Kidney tubule cell (primary cell): ENCODE measurements at regions not wholly inside any gene's neighbourhood (a gene's known extent, or its start where the extent isn't known, plus 50 kb on each side); places are given as distances from the start of the nearest gene placed in this dataset.

Experiments
- DNase-seq: peaks from one replicate; pipeline ENCODE4 v3.0.0-alpha.2; 2018; ENCODE audit warnings: low spot score

DNA sequence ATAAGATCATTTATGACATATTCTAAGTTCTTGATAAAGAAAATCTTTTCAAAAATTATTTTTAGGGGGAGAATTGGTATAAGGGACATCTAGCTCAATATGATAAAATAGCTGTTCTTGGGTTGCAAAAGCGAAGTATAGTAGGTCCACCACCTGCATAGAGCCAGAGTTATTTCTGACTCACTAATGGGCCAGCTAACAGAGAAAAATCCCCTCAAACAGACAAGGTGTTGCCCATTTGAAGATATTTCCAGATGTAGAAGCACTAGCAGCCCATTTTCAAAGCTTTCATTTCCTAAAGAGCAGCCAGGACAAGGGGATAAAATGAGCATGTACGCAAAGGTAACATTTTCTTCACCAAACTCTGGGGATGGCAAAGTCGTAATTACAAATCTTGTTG lies 165.7 kb upstream of the FN1 start:
- DNase-seq = no peak

DNA sequence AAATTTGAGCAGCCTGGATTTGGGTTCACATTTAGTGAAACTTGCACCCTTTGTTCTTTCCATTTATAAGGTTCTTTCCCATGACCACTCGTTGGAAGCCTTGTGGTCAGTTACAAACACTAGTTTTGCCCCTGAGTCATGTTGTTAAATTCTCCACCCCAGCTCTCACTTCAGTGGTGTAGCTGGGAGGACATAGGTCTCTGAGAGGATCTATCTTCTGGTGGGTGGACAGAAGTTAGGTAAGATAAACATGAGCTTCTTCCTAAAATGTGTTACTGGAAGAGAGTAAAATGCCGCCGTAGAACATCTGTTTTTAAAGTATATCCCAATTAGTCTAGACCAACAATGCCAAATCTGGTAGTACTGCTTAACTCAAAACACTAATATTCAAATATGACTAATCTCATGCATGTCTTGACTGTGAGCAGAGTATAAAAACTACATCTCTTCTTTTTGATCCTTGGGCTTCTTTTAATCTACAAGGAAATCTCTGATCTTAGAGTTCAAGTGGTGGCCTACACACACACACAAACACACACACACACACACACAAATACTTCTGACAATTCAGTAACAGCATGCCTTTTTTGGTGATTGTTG lies 162.6 kb upstream of the FN1 start:
- peak; percentile 63 for DNase-seq

DNA sequence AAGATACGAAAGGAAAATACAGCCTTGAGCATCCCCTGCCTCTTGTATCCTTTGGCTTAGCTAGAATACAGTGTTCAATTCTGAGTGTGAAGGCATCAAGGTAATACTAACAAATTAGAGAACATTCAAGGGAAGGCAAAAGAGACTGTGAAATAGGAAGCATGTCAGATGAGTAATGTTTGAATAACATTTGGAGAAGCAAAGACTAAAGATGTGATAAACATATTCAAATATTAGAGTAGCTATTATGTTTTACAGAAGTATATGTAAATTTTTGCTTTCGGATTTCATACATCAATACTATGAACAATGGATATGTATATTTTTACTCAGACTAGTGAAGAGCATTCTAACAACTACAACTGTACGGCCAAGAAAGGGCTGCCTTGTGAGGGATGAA lies 161.7 kb upstream of the FN1 start:
- no peak for DNase-seq

DNA sequence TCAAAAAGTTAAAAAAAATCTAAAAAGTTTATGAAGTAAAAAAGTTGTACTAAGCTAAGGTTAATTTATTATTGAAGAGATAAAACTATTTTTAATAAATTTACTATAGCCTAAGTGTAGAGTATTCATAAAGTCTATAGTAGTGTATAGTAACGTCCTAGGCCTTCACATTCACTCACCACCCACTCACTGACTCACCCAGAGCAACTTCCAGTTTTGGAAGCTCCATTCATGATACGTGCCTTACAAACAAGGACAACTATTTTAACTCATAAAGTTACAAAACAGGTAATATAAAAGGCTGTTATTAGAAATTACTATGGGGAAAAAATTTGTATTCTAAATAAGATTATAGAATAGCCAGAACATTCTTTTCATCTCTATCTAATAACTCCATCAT lies 158.9 kb upstream of the FN1 start:
- DNase-seq = no peak

DNA sequence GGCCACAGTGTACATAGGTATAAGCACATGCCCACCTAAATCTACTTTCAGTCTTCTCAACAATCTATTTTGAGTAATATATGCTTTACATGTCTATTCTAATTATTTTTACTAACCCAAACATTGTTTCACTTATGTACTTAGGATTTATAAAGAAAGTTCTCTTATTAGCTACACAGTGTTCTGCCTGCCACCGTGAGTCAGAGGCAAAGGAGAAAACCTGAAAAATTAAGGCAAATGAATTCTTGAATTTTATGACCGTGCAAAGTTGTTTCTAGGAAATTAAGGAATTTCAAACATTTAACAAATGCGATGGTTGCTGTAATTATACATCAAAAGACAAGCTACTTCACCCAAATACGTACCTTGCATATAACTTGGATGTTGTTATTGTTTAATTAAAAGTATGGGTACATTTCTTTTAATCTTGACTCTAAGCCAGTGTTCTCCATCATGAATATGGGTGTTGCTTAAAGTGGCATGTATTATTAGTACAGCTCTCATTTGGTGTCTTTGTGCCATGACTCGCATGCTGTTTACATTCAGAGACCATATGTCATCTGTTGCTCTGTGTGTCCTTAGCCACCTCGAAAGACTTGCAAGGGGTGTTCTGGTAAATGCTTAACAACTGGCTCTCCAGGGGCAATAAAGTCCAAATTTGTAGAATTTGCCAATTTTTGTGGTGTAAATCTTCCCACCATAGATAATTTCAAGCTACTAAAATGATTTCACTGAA lies 154.3 kb upstream of the FN1 start:
- DNase-seq = peak; percentile 16

DNA sequence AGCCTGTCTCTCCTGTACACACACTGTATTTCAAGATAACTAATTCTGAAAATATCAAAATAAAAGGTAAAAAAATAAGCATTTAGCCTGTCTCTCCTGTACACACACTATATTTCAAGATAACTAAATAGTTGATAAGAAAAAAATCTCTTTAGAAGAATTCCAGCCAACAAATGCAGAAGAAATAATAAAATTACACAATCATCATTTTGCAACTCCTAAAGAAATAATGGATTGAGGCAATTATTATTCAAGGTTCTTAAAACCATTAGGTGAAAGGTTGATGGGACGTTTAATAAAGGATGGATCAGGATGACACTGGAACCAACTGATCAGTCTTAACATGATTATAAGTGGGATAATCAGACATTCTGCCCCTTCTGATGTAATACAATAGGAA lies 148.0 kb upstream of the FN1 start:
- no peak for DNase-seq

DNA sequence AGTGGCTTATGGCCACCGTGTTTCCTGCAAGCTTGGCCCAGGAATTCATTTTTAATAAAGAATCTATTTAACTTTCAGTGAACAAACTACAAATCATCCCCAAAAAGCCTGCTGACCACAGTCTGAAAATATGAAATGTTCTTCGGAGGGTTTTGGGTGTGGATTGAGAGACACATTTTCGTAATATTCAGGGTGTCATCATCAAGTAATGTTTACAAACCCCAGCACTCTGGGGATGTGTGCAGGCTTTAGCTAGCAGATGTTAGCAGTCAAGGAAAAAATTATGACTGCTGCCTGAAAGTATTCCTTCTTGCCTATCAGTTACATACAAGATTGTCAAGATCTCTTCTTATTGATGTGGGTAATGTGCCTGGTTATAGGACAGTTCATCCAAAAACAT lies 143.9 kb upstream of the FN1 start:
- DNase-seq = no peak

DNA sequence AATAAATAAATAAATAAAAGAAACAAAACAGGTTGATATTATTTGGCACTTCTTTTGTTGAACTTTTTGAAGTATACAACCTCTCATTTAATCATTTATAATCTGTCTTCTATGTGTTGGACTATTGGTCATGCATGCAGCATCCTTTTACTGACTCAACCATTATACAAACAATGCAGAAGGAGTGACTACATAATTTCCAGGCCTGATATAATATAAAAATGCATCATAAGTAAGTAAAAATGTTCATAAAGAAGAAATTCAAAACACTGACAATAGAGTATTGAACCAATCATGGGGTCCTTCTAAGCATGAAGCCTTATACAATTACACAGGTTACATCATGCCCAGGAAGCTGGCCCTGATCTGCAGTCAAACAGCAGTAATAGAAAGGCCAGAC lies 141.5 kb upstream of the FN1 start:
- DNase-seq = peak; percentile 67

DNA sequence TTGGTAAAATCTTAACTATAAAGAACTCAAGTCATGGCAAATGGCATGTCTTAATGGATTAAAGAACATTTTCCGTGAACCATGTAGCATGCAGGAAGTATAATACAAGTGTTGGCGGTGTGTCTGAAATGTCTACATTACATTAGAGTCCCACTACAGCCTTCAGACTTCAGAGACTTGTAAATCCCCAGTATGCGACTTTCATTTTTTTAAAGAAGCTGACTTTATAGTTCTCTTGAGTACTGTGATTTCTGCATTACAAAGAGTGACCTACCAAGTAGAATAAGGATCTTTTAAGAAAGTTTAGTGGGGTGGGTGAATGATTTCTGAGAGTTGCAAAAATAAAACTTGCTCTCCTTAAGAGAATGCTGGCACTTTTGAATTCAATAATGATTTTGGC lies 140.7 kb upstream of the FN1 start:
- no peak for DNase-seq

DNA sequence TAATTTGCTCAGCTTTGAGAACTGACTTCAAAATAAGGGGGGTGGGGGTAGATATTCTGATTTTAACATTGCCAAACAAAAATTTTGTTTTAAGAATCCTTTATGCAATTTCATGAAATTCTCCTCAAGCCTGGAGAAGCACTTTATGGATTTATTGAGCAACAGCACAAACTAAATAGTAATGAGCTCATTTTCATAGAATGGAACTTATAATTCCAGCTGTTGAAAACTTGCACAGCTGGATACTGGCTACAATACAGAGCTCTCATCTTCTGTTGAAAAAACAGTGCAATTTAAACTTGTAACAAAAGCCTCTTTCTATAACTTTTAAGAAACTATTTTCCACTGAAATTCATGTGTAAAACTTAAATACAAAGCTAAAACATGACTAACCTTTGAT lies 137.6 kb upstream of the FN1 start:
- DNase-seq = no peak

DNA sequence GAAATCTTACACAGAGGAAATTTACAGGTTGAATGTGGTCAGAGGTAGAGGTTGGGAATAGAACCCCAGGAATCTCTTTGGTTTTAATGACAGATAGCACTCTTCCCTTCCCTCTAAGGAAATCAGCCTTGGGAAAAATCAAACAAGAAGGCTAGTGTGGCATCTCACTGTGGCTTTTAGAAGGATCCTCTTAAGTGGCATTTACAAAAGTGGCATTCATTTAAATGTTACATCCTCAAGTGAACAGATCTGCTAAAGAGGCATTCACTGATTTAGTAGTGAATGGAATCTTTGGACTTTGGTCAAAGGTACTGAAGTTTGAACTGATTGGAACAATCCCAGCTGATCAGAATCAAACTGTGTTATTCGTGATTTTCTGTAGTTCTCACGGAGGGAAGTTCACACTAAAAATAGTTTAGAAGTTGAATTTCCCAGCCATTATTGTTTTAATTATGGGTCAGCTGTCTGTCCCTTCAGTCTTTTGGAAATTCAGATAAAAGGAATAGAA lies 136.5 kb upstream of the FN1 start:
- DNase-seq = no peak

DNA sequence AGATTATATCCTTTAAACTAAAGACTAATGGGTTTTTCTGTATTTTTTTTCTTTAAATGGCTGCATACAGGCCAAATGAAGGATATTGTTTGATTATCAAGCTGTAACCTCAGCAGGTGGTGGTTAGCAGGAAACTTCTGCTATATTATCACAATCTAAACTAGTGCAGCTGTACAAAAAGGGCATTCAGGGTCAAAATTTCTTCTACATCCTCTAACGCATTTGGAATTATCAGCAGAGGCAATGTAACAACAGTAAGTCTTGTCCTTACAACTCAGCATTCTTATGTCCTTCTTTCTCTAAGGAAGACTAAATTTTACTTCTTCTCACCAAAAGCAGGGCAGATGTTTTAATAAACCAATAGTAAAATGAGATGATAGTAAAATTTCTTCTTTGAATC lies 135.8 kb upstream of the FN1 start:
- no peak for DNase-seq

DNA sequence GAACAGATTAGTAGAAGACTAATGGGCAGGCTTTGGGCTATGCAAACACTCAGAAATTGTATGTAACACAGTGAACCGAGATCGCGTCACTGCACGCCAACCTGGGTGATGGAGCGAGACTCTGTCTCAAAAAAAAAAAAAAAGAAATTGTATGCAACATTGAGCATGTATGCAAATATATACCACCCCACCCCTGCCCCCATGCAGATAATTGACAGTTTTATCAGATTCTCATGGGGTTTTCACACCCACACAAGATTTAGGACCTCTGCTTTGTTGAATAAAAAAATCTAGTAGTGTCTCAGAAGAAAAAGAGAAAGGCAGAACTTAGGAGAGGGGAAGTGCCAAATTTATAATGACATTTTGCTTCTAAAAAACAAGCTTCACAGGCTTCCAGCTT lies 131.6 kb upstream of the FN1 start:
- DNase-seq = no peak

DNA sequence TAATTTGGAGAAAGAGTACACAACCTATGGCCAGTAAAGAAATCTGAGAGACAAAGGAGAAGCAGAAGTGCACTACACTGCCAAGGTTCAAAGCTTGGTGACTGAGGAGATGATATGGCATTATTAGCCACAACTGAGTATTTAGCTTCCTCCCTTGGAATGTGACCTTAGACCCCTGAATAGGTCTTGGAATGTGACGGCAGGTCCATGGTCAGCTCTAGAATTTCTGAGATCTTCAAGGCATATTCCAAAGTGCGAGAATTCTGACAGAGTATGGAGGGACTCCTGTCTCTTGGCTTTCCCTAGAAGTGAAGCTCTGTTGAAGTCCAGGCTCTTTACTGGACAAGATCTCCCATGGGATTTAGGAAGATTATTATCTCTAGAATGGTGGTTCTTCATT lies 130.0 kb upstream of the FN1 start:
- peak; percentile 44 for DNase-seq

DNA sequence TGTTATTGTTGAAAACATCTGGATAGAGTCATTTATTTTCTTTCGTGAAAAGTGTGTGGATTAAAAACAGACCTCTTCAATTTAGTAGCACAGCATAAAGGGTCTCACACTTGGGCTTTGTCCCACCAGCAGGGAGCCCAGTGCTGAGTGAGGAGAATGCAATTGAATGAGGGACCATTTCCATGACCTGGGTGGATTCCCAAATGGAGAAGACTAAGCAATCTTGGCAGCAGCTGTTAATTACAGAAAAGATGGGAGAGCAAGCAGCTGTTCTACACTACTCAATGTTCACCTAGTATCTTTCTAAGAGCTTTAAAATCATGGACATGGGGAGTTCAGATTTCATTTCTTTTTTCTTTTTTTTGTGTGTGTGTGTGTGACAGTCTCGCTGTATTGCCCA lies 121.8 kb upstream of the FN1 start:
- DNase-seq = no peak

DNA sequence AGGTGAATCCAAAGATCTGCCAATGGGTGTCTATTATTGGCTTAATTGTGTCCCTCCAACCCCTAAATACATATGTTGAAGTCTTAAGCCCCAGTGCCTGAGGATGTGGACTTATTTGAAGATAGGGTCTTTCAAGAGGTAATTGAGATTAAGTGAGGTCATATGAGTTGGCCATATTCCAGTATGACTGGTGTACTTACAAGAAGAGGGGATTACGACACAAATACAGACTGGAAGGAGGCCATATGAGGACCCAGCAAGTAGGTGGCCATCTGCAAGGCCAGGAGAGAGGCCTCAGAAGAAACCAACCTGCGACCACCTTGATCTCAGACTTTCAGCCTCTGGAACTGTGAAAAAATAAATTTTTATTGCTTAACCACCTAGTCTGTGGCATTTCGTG lies 121.1 kb upstream of the FN1 start:
- no peak for DNase-seq

DNA sequence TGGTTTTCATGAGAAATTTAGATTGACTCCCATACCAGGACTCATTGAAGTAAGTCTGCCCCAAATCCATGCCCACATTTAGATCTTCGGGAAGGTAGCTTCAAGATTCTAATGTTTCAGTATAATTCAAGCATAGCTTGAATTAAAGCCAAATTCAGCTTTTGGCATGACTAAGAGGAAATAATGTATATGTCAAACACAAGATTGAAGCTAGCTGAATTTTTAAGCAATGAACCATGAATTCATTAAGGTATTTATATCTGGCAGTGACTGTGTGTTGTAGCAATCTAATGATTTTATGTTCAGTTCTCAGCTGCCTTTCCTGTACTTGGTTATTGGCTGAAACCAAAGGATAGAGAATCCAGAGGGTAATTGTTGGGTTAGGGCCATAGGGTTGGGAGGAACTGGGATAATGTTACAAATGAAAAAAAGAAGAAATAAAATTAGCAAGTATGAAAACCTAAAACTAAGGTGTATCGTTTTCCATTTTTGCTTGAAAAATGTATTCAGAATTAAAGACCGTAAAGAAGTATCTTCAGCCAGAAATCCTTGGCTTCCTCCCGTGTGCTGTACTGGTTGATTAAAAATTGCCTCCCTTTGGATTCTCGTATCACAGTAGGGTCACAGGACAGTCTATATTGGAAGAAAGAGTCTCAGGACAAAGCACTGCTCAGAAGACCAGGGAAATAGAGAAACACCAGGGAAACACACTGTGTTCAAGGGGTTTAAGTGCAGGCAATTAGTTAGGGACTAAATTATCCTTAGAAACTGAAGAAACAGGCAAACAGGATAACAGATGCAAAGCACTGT lies 119.0 kb upstream of the FN1 start:
- DNase-seq = no peak

DNA sequence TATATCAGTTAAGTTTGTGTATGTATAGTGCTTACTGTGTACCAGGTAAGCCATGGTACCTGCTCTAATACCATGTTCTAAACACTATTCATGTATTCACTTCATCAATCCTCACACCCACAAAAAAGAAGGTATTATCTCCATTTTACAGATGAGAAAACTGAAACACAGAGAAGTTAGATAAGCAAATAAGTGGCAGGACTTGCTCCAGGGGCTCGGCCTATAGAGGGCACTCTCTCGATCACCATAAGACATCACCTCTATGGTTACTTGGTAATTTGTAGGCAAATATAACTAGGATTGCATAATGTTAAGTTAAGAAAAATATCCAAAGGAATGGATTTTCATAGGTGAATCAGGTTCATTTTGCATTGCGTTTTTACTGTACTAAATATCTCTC lies 118.1 kb upstream of the FN1 start:
- DNase-seq = peak; percentile 5

DNA sequence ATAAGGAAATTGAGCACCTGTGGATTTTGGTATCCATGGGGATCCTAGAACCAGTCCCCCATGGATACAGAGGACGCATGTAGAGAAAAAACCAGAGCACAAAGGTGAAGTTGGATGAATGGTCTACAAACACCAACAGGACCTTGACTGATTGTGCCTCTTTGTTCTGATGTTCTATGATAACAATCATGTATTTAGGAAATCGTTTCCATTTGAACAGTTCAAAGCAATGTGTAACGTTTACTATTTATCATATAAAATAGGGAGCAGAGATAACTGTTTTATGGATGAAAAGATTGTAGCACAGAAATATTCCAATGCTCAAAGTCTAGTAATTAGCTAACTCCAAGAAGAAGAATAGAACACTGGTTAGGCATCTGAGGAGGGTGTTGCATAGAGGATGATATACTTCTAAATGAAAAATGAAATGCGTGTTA lies 116.3 kb upstream of the FN1 start:
- no peak for DNase-seq

DNA sequence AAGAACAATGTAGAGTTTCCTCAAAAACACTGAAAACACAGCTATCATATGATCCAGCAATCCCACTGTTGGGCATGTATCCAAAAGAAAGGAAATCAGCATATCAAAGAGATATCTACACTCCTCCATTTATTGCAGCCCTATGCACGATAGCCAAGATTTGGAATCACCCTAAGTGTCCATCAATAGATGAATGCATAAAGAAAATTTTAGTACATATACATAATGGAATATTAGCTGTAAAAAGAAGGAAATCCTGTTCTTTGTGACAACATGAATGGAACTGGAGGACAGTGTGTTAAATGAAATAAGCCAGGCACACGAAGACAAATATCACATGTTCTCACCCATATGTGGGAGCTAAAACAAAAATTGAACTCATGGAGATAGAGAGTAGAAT lies 114.5 kb upstream of the FN1 start:
- DNase-seq = no peak

DNA sequence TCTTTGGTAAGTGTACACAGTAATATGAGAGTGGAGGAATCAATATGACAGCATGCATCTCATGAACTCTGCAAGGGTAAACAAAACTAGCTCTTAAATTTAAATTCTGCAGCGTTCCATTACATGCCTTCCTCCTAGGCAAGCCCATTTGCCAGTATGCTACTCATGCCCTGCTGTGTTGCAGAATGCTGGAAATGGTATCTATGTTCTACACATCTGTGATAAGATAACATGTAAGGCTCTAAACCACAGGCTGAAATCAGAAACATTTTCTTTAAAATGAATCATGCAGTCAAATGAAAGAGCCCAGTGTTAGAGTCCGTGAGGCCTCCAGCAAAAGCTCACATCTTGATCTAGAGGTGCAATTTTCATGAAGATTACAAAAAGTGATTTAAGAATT lies 112.8 kb upstream of the FN1 start:
- no peak for DNase-seq

DNA sequence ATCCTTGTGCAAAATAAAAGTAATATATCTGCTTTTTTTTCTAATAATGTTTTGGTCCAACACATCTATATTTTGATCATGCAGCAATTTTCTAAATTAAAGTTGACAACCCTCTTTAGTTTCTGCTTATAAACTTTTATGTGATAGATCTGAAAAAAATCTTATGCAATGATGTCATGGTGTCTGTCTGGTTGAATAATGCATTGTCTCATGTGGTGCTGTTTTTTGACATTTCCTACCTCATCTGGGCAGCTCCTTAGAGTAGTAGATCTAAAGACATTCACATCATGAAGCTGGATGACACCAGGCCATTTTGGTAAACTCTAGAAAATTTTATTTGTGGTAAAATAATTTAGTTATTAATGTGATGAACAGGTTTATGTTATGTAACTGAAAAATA lies 106.8 kb upstream of the FN1 start:
- no peak for DNase-seq

DNA sequence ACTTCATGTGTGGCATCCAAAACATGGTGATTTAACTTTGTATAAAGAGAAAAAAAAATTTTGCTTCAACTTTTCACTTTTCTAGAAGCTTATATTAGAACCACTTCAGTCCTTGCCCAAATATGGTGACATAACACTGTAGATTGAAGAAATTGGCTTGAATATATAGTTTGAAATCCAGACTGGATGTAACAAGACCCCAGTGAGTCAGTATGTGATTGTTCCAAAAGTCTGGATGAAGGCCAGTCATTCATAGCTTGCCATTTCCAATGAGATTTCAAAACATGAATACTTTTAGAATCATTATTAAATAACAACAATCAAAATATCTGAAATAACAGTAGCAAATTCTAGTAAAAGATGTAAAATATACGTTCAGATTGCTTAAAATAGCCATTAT lies 104.8 kb upstream of the FN1 start:
- DNase-seq = no peak
